ENCODE measurements at regions not wholly inside any gene's neighbourhood (a gene's known extent, or its start where the extent isn't known, plus 50 kb on each side); places are given as distances from the start of the nearest gene placed in this dataset.

- no peak for TF ChIP-seq CTCF (conservative IDR thresholded peaks at IDR 0.05)
- TF ChIP-seq ZFX (IDR thresholded peaks at IDR 0.05): no peak
Measured at GRCh38 chr6:22848121-22848520, 278.8 kb downstream of the HDGFL1 start.
